T-cell (primary cell): ENCODE measurements at regions not wholly inside any gene's neighbourhood (a gene's known extent, or its start where the extent isn't known, plus 50 kb on each side); places are given as distances from the start of the nearest gene placed in this dataset.

ENCODE experiments used
- ATAC-seq, 4 experiments: fragments of 200-7000 bp in 3 of 4; fragments of 150-1000 bp in 1 of 4; cut with Tn5 transposase; replicated peaks in 1 of 4; 1 replicate in 3 of 4; 2 replicates in 1 of 4; pipeline ENCODE4 v1.10.0; 2021; ENCODE audit warnings: moderate library complexity in 3 of 4, mild to moderate bottlenecking in 2 of 4, moderate number of reproducible peaks in 1 of 4
- CTCF ChIA-PET, 2 donors: fragments of 300-600 bp; sonication (Branson Sonifier 250); formaldehyde crosslinking; loops; one replicate each; lab custom pipeline; 2022; ENCODE audit warnings: antibody characterized with exemption in 2 of 2; lab: Charles Lee
- POLR2A ChIA-PET, 2 donors: fragments of 300-600 bp; sonication (Branson Sonifier 250); formaldehyde crosslinking; loops; one replicate each; lab custom pipeline; 2022; ENCODE audit warnings: antibody characterized with exemption in 2 of 2; lab: Charles Lee
- DNase-seq, 35 experiments: peaks; one replicate each; pipeline versions ENCODE4 v3.0.0 to v3.0.0-alpha.2; 2013 to 2023
- H3K27ac ChIP-seq: one replicate; pipeline ENCODE4 v1.5.1; 2013; ENCODE audit warnings: low read length
- H3K27me3 ChIP-seq, 2 experiments: replicated peaks in 1 of 2; 1 replicate in 1 of 2; 2 replicates in 1 of 2; pipeline versions ENCODE4 v1.6.1 to v1.7.0; 2013; ENCODE audit warnings: low read length in 1 of 2, mixed read lengths in 1 of 2; ENCODE audit not compliant: control insufficient read depth in 2 of 2, insufficient read depth in 2 of 2; ENCODE audit errors: extremely low read depth in 1 of 2
- H3K36me3 ChIP-seq, 2 donors: 1 replicate in 1 of 2; 2 replicates in 1 of 2; pipeline versions ENCODE4 v1.6.1 to v1.7.0; 2013; ENCODE audit warnings: low read length in 1 of 2; ENCODE audit not compliant: control insufficient read depth in 2 of 2, insufficient read depth in 1 of 2; ENCODE audit errors: extremely low read depth in 1 of 2
- H3K4me1 ChIP-seq, 2 experiments: 1 replicate in 1 of 2; 2 replicates in 1 of 2; pipeline versions ENCODE4 v1.6.1 to v1.7.0; 2013; ENCODE audit warnings: low read length in 2 of 2, mixed read lengths in 1 of 2; ENCODE audit not compliant: insufficient read depth in 2 of 2, control insufficient read depth in 1 of 2; ENCODE audit errors: extremely low read depth in 1 of 2
- H3K4me3 ChIP-seq, 2 donors: 1 replicate in 1 of 2; 2 replicates in 1 of 2; pipeline versions ENCODE4 v1.5.1 to v1.7.0; 2013; ENCODE audit warnings: mild to moderate bottlenecking in 2 of 2, low read length in 1 of 2, moderate library complexity in 1 of 2; ENCODE audit not compliant: control insufficient read depth in 1 of 2; ENCODE audit errors: extremely low read depth in 1 of 2
- H3K9me3 ChIP-seq: 2 replicates; pipeline ENCODE4 v1.7.0; 2013
- H3K27ac Mint-ChIP-seq, 2 donors: one replicate each; pipeline ENCODE4 v1.8.0; 2020 to 2021; ENCODE audit warnings: mild to moderate bottlenecking in 2 of 2, mixed read lengths in 2 of 2
- H3K27me3 Mint-ChIP-seq, 2 donors: one replicate each; pipeline ENCODE4 v1.8.0; 2021 to 2022; ENCODE audit warnings: mixed read lengths in 2 of 2
- H3K36me3 Mint-ChIP-seq: one replicate; pipeline ENCODE4 v1.8.0; 2021; ENCODE audit warnings: mixed read lengths
- H3K4me1 Mint-ChIP-seq, 3 donors: one replicate each; pipeline ENCODE4 v1.8.0; 2020 to 2022; ENCODE audit warnings: mixed read lengths in 3 of 3, mild to moderate bottlenecking in 1 of 3
- H3K4me3 Mint-ChIP-seq, 3 donors: one replicate each; pipeline ENCODE4 v1.8.0; 2020 to 2022; ENCODE audit warnings: mild to moderate bottlenecking in 3 of 3, mixed read lengths in 3 of 3, moderate library complexity in 3 of 3
- H3K9me3 Mint-ChIP-seq, 3 donors: one replicate each; pipeline ENCODE4 v1.8.0; 2020 to 2022; ENCODE audit warnings: mixed read lengths in 3 of 3
- WGBS: methylation state at CpG from one replicate; pipeline ENCODE4 v1.1.5; 2013; ENCODE audit warnings: missing lambda C conversion rate; ENCODE audit not compliant: insufficient coverage; 5-methylcytosine and 5-hydroxymethylcytosine counted together

DNA sequence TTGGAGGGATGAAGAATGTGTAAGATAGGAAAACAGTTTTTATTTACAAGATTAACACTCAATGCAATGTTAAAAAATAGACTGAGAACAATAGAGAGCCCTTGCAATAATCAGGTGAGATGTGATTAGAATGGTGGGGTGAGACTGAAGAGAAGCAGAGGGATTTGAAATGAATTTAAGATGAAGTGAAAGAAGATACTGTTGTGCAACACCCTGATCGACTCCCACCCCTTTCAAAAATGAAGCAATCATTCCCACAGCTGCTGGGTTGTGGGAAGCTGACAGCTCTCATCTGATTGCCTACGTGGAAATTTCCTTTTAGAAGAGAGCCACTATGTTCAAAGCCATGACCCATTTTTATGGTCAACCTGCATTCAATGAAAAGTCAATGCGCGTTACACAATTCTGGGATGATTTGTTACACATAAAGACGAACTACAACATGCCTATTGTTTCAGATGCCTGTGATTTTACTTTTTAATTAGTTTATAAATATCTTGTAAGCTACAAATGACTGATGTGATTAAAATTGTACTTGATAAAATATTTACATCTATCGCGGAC is 1374.8 kb downstream of the PCDH9 start:
- Mint-ChIP-seq H3K4me1 (no peaks in the 10 kb centered on the region), H3K36me3 (no peaks in the 10 kb centered on the region)
- no peaks in the 10 kb centered on the region for H3K9me3 ChIP-seq

DNA sequence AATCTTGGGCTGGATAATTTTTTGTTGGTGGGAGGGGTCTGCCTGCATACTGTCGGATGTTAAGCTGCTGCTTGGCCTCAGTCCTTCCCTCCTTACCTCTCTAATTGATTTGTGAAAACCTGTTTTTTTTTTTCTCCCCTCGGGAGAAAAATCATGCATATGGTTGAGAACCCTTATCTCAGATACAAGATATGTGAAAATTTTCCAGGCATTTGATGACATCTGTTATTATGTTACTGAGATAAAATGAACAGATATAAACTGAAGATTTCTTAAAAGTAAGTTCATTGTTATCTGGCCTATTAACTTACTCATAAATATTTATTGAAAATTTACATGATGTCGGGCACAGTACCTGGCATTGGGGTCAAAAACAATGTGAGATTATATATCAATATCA is 1375.7 kb downstream of the PCDH9 start:
- Mint-ChIP-seq H3K36me3 (no peaks in the 10 kb centered on the region), H3K4me1 (no peaks in the 10 kb centered on the region), H3K27ac (no peak overlapping the region), H3K27me3 (no peaks in the 10 kb centered on the region), H3K4me3 (no peak overlapping the region), H3K9me3 (peaks cover 4 to 14% (median 10%) of the 10 kb centered on the region in 3 donors)
- H3K27me3 ChIP-seq: no peaks in the 10 kb centered on the region
- ChIA-PET POLR2A (no interaction called here), CTCF (no interaction called here)
- H3K4me3 ChIP-seq: no peak overlapping the region
- no peak overlapping the region for H3K27ac ChIP-seq
- no peaks in the 10 kb centered on the region for H3K36me3 ChIP-seq
- no peak for DNase-seq
- no peaks in the 10 kb centered on the region for H3K9me3 ChIP-seq
- no peaks in the 10 kb centered on the region for H3K4me1 ChIP-seq
- ATAC-seq: no peak
- no CpG with 5 or more reads among the region's 3 CpGs for WGBS

More for the DNA sequence above, 1374.8 kb downstream of the PCDH9 start:
- no peak overlapping the region for H3K4me3 ChIP-seq
- H3K4me1 ChIP-seq: no peaks in the 10 kb centered on the region
- H3K27me3 ChIP-seq: no peaks in the 10 kb centered on the region
- Mint-ChIP-seq H3K27ac (no peak overlapping the region), H3K4me3 (no peak overlapping the region), H3K9me3 (peaks cover 6 to 17% (median 11%) of the 10 kb centered on the region in 3 donors), H3K27me3 (no peaks in the 10 kb centered on the region)
- H3K27ac ChIP-seq: no peak overlapping the region
- CTCF ChIA-PET: no interaction called here
- no peaks in the 10 kb centered on the region for H3K36me3 ChIP-seq
- POLR2A ChIA-PET: no interaction called here
- ATAC-seq: no peak
- DNase-seq: no peak
- WGBS: no CpG with 5 or more reads among the region's 7 CpGs

DNA sequence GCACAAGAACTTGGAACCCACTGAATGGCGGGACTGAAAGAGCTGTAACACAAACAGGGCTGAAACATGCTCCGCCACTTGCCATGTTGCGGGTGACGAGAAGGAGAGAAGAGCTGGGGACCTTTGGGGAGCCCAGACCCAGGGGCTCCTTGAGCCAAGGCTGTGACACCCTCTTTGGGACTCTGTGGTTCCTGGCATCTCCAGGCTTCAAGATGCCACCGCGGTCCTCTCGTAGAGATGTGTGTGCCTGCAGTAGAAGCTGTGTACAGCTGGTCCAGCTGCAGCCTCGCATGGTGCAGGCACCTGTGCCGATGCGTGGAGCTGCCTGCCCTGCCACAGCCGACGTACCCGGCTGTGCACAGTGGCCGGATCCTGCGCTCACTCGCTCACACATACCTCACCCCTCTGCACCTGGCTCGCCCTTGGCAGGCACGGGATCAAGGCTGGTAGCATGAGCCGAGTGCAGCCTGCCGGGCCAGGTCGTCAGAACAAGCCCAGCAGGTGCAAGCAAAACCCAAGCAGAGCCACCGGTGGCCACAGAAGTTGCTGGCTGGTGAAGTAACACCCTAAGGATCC is 1385.8 kb downstream of the PCDH9 start:
- Histone ChIP-seq H3K4me1 (no peaks in the 10 kb centered on the region), H3K27me3 (no peaks in the 10 kb centered on the region), H3K36me3 (no peaks in the 10 kb centered on the region), H3K9me3 (peaks cover 2% of the 10 kb centered on the region), H3K27ac (no peak overlapping the region), H3K4me3 (no peak overlapping the region)
- DNase-seq: no peak
- H3K27me3 Mint-ChIP-seq: no peaks in the 10 kb centered on the region
- no peaks in the 10 kb centered on the region for H3K36me3 Mint-ChIP-seq
- ChIA-PET POLR2A (no interaction called here), CTCF (no interaction called here)
- peaks cover 12 to 16% (median 13%) of the 10 kb centered on the region in 3 donors for H3K9me3 Mint-ChIP-seq
- H3K27ac Mint-ChIP-seq: no peak overlapping the region
- WGBS: 90% methylated on average over 19 of the region's 22 CpGs
- no peaks in the 10 kb centered on the region for H3K4me1 Mint-ChIP-seq
- no peak for ATAC-seq
- no peak overlapping the region for H3K4me3 Mint-ChIP-seq

DNA sequence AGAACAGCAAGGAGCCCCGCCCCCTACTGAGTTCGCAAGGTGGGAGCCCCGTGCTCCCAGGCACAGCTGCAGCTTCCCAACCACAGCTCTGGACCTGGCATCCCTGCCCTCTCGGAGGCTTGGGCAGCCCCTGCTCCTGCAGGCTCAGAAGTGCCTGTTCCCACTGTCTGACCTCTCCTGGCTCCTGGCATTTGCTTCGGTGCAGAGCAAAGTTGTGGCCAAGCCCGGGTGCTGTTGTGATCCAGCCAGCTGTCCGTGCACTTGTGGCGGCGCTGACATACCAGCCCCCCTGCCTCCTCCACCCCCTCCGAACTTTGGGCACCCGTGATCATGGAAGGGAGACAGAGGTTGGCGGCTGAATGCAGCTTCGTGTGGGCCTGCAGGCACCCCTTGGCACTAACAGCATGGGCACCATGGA is 1386.8 kb downstream of the PCDH9 start:
- no peaks in the 10 kb centered on the region for H3K36me3 ChIP-seq
- WGBS: 89% methylated on average over 11 of the region's 13 CpGs
- Mint-ChIP-seq H3K27ac (no peak overlapping the region), H3K36me3 (no peaks in the 10 kb centered on the region), H3K27me3 (no peaks in the 10 kb centered on the region), H3K4me1 (no peaks in the 10 kb centered on the region), H3K4me3 (no peak overlapping the region), H3K9me3 (peaks cover 8 to 18% (median 14%) of the 10 kb centered on the region in 3 donors)
- H3K27ac ChIP-seq: no peak overlapping the region
- no peak overlapping the region for H3K4me3 ChIP-seq
- ChIA-PET POLR2A (no interaction called here), CTCF (no interaction called here)
- H3K4me1 ChIP-seq: no peaks in the 10 kb centered on the region
- peaks cover 2% of the 10 kb centered on the region for H3K9me3 ChIP-seq
- DNase-seq (no peak), ATAC-seq (no peak)
- no peaks in the 10 kb centered on the region for H3K27me3 ChIP-seq

DNA sequence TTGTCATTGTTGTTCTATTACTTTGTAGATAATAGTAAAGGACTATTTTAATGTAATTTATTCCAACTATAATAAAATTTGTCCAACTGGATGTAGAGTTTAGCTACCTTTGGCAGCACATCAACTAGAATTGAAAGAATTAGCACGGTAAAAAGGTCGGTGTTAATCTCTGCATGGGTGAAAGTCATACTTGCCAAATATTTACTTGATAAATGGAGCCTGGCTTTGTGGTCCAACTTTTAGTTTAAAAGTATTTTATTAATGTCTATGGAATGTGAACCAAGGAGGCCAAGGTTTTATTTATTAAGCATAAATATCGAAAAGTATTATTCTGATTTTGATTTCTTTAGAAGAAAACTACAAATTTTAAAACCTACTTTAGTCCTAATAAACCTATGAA is 1389.0 kb downstream of the PCDH9 start:
- CTCF ChIA-PET: no interaction called here
- H3K4me1 Mint-ChIP-seq: no peaks in the 10 kb centered on the region

DNA sequence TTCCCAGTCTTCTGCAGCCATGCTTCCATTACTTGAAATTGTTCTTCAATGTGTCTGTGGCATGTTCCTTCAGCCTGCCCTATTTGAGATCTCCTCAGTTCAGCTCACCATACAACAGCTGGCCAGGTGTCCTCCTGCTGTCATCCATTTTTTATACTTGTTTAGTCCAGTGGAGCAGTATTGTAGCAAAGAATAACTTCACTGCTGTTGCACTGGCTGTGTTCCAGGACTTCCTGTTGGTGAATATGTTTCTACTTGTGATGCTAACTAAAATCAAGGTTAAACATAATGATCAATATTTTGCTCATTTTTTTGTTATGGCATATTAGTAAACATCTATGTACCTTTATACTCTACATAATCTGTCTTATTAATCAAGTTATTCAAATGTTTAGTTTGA is 1394.1 kb downstream of the PCDH9 start:
- H3K36me3 ChIP-seq: no peaks in the 10 kb centered on the region
- Mint-ChIP-seq H3K27me3 (no peaks in the 10 kb centered on the region), H3K27ac (no peak overlapping the region), H3K9me3 (peaks cover 6 to 7% (median 6%) of the 10 kb centered on the region in 3 donors), H3K36me3 (no peaks in the 10 kb centered on the region), H3K4me1 (no peaks in the 10 kb centered on the region), H3K4me3 (no peak overlapping the region)
- POLR2A ChIA-PET: no interaction called here
- no peak for DNase-seq
- H3K4me1 ChIP-seq: no peaks in the 10 kb centered on the region
- H3K9me3 ChIP-seq: no peaks in the 10 kb centered on the region
- no peak overlapping the region for H3K4me3 ChIP-seq
- CTCF ChIA-PET: no interaction called here
- H3K27ac ChIP-seq: no peak overlapping the region
- H3K27me3 ChIP-seq: no peaks in the 10 kb centered on the region
- ATAC-seq: no peak

More for the DNA sequence above, 1389.0 kb downstream of the PCDH9 start:
- Mint-ChIP-seq H3K27me3 (no peaks in the 10 kb centered on the region), H3K4me3 (no peak overlapping the region), H3K36me3 (no peaks in the 10 kb centered on the region), H3K9me3 (peaks cover 7 to 19% (median 14%) of the 10 kb centered on the region in 3 donors), H3K27ac (no peak overlapping the region)
- H3K36me3 ChIP-seq: no peaks in the 10 kb centered on the region
- WGBS: 100% methylated on average over 2 of the region's 3 CpGs
- DNase-seq (no peak), ATAC-seq (no peak)
- no peak overlapping the region for H3K27ac ChIP-seq
- no peaks in the 10 kb centered on the region for H3K27me3 ChIP-seq
- POLR2A ChIA-PET: no interaction called here
- peaks cover 2% of the 10 kb centered on the region for H3K9me3 ChIP-seq
- no peak overlapping the region for H3K4me3 ChIP-seq
- H3K4me1 ChIP-seq: no peaks in the 10 kb centered on the region

DNA sequence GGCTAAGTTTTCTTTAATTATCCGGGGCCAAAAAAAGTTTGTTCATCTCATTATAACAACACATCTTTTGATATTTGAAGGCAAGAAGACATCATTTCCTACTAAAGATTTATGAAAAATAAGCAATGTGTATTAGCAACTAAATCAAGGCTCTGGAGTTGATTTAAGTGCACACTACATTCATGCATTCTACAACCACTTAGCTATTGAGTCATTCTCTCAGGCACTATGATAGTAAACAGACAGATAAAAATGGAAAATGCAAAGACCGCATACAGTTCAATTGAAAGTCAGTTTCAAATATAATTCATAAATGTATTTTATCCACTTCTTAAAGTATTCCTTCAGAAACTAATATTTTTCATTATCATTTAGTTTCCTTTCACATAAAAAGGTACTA is 1395.2 kb downstream of the PCDH9 start:
- ChIA-PET POLR2A (no interaction called here), CTCF (no interaction called here)
- H3K27me3 ChIP-seq: no peaks in the 10 kb centered on the region
- no peak for ATAC-seq
- no peak overlapping the region for H3K27ac Mint-ChIP-seq
- peaks cover 6 to 12% (median 6%) of the 10 kb centered on the region in 3 donors for H3K9me3 Mint-ChIP-seq
- H3K4me3 Mint-ChIP-seq: no peak overlapping the region
- no peaks in the 10 kb centered on the region for H3K27me3 Mint-ChIP-seq
- H3K4me3 ChIP-seq: no peak overlapping the region
- no peaks in the 10 kb centered on the region for H3K36me3 Mint-ChIP-seq
- no CpG with 5 or more reads among the region's 2 CpGs for WGBS
- H3K9me3 ChIP-seq: no peaks in the 10 kb centered on the region
- no peak overlapping the region for H3K27ac ChIP-seq
- H3K36me3 ChIP-seq: no peaks in the 10 kb centered on the region
- H3K4me1 Mint-ChIP-seq: no peaks in the 10 kb centered on the region
- DNase-seq: no peak
- H3K4me1 ChIP-seq: no peaks in the 10 kb centered on the region
